A549 (cell line): ENCODE measurements at regions not wholly inside any gene's neighbourhood (a gene's known extent, or its start where the extent isn't known, plus 50 kb on each side); places are given as distances from the start of the nearest gene placed in this dataset.

ENCODE experiments used
- ATAC-seq, 2 experiments: fragments of 200-7000 bp in 1 of 2; fragments of >200 bp in 1 of 2; cut with Nextera tagmentation in 1 of 2; cut with Tn5 transposase in 1 of 2; 3 replicates each; pipeline versions ENCODE4 v1.8.0 to v1.9.1; 2018 to 2020; ENCODE audit warnings: mild to moderate bottlenecking in 1 of 2, moderate library complexity in 1 of 2
- CTCF ChIA-PET: fragments of 300-600 bp; sonication (Branson Sonifier 250); formaldehyde crosslinking; extraction: SDS; loops from one replicate; lab custom pipeline; 2021; ENCODE audit warnings: antibody characterized with exemption, inconsistent platforms; lab: Yijun Ruan, JAX
- POLR2A ChIA-PET: fragments of 350-600 bp; formaldehyde crosslinking; extraction: SDS; loops from one replicate; lab custom pipeline; 2021; ENCODE audit warnings: antibody characterized with exemption, inconsistent platforms; lab: Yijun Ruan, JAX
- DNase-seq, 2 experiments: peaks; one replicate each; pipeline versions ENCODE4 v3.0.0 to v3.0.0-alpha.2; 2011 to 2016; ENCODE audit warnings: low read depth in 1 of 2, low spot score in 1 of 2
- FAIRE-seq: peaks from 2 replicates; lab custom pipeline; 2011; peaks lifted over from hg19 to GRCh38; lab: Jason Lieb, UNC
- H3K27ac ChIP-seq, 2 experiments: fragments of >200 bp; sonication (Bioruptor Twin); formaldehyde crosslinking; 3 replicates each; pipeline ENCODE4 v1.5.1; 2016 to 2017
- H3K4me1 ChIP-seq: fragments of >200 bp; sonication (Bioruptor Twin); formaldehyde crosslinking; 3 replicates; pipeline ENCODE4 v1.6.1; 2016
- H3K4me2 ChIP-seq: fragments of >200 bp; sonication (Bioruptor Twin); formaldehyde crosslinking; 3 replicates; pipeline ENCODE4 v1.6.1; 2016
- H3K4me3 ChIP-seq: fragments of >200 bp; sonication (Bioruptor Twin); formaldehyde crosslinking; 3 replicates; pipeline ENCODE4 v1.5.1; 2016
- H3K9me3 ChIP-seq: fragments of >200 bp; sonication (Bioruptor Twin); formaldehyde crosslinking; 3 replicates; pipeline ENCODE4 v1.6.1; 2016
- ATOH8 ChIP-seq: fragments of 250-450 bp; sonication (Bioruptor Pico); IDR thresholded peaks from 2 replicates; pipeline ENCODE4 v1.5.0; 2020; ENCODE audit warnings: low read depth, mild to moderate bottlenecking, moderate library complexity
- BCL3 ChIP-seq: fragments of >200 bp; sonication (Bioruptor Twin); formaldehyde crosslinking; IDR thresholded peaks from 3 replicates; pipeline ENCODE4 v1.6.1; 2016
- CEBPB ChIP-seq, 2 experiments: fragments of >200 bp in 1 of 2; sonication (Bioruptor Twin) in 1 of 2; formaldehyde crosslinking in 1 of 2; IDR thresholded peaks; 2 replicates each; pipeline ENCODE4 v1.6.1; 2012 to 2016
- E2F6 ChIP-seq: IDR thresholded peaks from 2 replicates; pipeline ENCODE4 v1.6.1; 2012; ENCODE audit warnings: low read depth, borderline replicate concordance
- FOSL2 ChIP-seq, 2 experiments: fragments of 450-650 bp in 1 of 2; fragments of >200 bp in 1 of 2; sonication (Bioruptor Twin) in 1 of 2; formaldehyde crosslinking; IDR thresholded peaks; 2 replicates each; pipeline versions ENCODE4 v1.5.0 to v1.6.1; 2016 to 2020; ENCODE audit warnings: mild to moderate bottlenecking in 1 of 2, moderate library complexity in 1 of 2
- HES2 ChIP-seq: fragments of >200 bp; sonication (Bioruptor Twin); formaldehyde crosslinking; IDR thresholded peaks from 2 replicates; pipeline ENCODE4 v1.6.1; 2016
- HEYL ChIP-seq: fragments of 250-450 bp; sonication (Bioruptor Pico); IDR thresholded peaks from 2 replicates; pipeline ENCODE4 v1.8.0; 2021; ENCODE audit warnings: mild to moderate bottlenecking, moderate library complexity
- HOXA7 ChIP-seq: fragments of 250-450 bp; sonication (Bioruptor Pico); IDR thresholded peaks from 2 replicates; pipeline ENCODE4 v1.5.0; 2020; ENCODE audit warnings: mild to moderate bottlenecking, moderate library complexity
- HOXB5 ChIP-seq: fragments of 250-450 bp; sonication (Bioruptor Pico); IDR thresholded peaks from 2 replicates; pipeline ENCODE4 v1.5.0; 2020; ENCODE audit warnings: mild to moderate bottlenecking, moderate library complexity
- JUN ChIP-seq, 2 experiments: fragments of >200 bp; sonication (Bioruptor Twin); formaldehyde crosslinking; IDR thresholded peaks; 2 replicates in 1 of 2; 3 replicates in 1 of 2; pipeline ENCODE4 v1.6.1; 2016 to 2017
- KDM1A ChIP-seq: fragments of 200-600 bp; sonication (generic); IDR thresholded peaks from 2 replicates; pipeline ENCODE4 v1.6.1; 2016; ENCODE audit warnings: low read depth, mild to moderate bottlenecking
- MAFK ChIP-seq: fragments of 450-650 bp; IDR thresholded peaks from 2 replicates; pipeline ENCODE4 v1.6.1; 2014; ENCODE audit not compliant: partially characterized antibody
- NFE2L2 ChIP-seq: fragments of 150-350 bp; conservative IDR thresholded peaks from 2 replicates; pipeline ENCODE4 v1.6.1; 2014; ENCODE audit warnings: low read length
- NR3C1 ChIP-seq: fragments of >200 bp; sonication (Bioruptor Twin); formaldehyde crosslinking; IDR thresholded peaks from 3 replicates; pipeline ENCODE4 v1.6.1; 2017
- RNF2 ChIP-seq: fragments of 200-600 bp; sonication (generic); IDR thresholded peaks from 2 replicates; pipeline ENCODE4 v1.6.1; 2016; ENCODE audit warnings: low read depth, mild to moderate bottlenecking, antibody characterized with exemption, moderate library complexity, borderline replicate concordance
- TP53 ChIP-seq: fragments of 250-450 bp; sonication (Bioruptor Pico); IDR thresholded peaks from 2 replicates; pipeline ENCODE4 v1.5.0; 2021; ENCODE audit warnings: mild to moderate bottlenecking, moderate library complexity
- ZFP36 ChIP-seq: fragments of 450-650 bp; IDR thresholded peaks from 2 replicates; pipeline ENCODE4 v1.6.1; 2014; ENCODE audit warnings: borderline replicate concordance; ENCODE audit not compliant: partially characterized antibody
- ZSCAN20 ChIP-seq: fragments of 250-450 bp; sonication (Bioruptor Pico); IDR thresholded peaks from 2 replicates; pipeline ENCODE4 v1.8.0; 2022; ENCODE audit warnings: mild to moderate bottlenecking, moderate library complexity
- WGBS: methylation state at CpG from one replicate; pipeline ENCODE4 v1.1.6; 2017; ENCODE audit errors: missing lambda C conversion rate; 5-methylcytosine and 5-hydroxymethylcytosine counted together

GRCh38 chr11:69383372-69384250 lies 89.7 kb downstream of the MYEOV start:
- ChIA-PET POLR2A (no interaction called here), CTCF (interaction anchor here (0.8 to 1.1 kb wide), 3 partner anchors 91 to 282 kb away, joined by 3 to 5 read pairs (median 3); no protein-coding TSS in a partner anchor)
- ATAC-seq: no peak
- Histone ChIP-seq H3K4me2 (no peak overlapping the region), H3K4me1 (no peaks in the 10 kb centered on the region), H3K27ac (no peak overlapping the region), H3K9me3 (peaks cover 13% of the 10 kb centered on the region; the same call in 2 of the 3 replicates), H3K4me3 (no peak overlapping the region)
- DNase-seq: no peak
- 93% methylated on average over 13 of the region's 13 CpGs for WGBS
- no peak for TF ChIP-seq HOXB5 (CRISPR knock-in tag)
- no peak for TF ChIP-seq MAFK
- TF ChIP-seq KDM1A: no peak
- no peak for TF ChIP-seq ZSCAN20 (CRISPR knock-in tag)
- TF ChIP-seq HES2: no peak
- TF ChIP-seq ZFP36: no peak
- no peak for TF ChIP-seq JUN (IDR thresholded peaks at IDR 0.05)
- no peak for TF ChIP-seq TP53 (CRISPR knock-in tag)
- TF ChIP-seq HEYL: no peak
- TF ChIP-seq RNF2: no peak
- no peak for TF ChIP-seq ATOH8
- FAIRE-seq: no peak

GRCh38 chr11:69384251-69385143 lies 90.5 kb downstream of the MYEOV start:
- no peak for DNase-seq
- Histone ChIP-seq H3K9me3 (peaks cover 18% of the 10 kb centered on the region; the same call in 2 of the 3 replicates), H3K4me1 (no peaks in the 10 kb centered on the region), H3K27ac (no peak overlapping the region), H3K4me3 (no peak overlapping the region), H3K4me2 (no peak overlapping the region)
- ATAC-seq: no peak
- 87% methylated on average over 31 of the region's 31 CpGs for WGBS
- FAIRE-seq: no peak
- POLR2A ChIA-PET: no interaction called here
- CTCF ChIA-PET: interaction anchor here (0.5 to 1.6 kb wide), 2 partner anchors 8 to 32 kb away, joined by 3 to 5 read pairs; no protein-coding TSS in a partner anchor
- TF ChIP-seq FOSL2 (IDR thresholded peaks at IDR 0.05) (no peak), FOSL2 (CRISPR knock-in tag; IDR thresholded peaks at IDR 0.05) (no peak), MAFK (no peak), NFE2L2 (no peak), CEBPB (IDR thresholded peaks at IDR 0.05) (no peak), ZSCAN20 (CRISPR knock-in tag) (no peak), RNF2 (no peak), E2F6 (no peak), HOXB5 (CRISPR knock-in tag) (no peak), TP53 (CRISPR knock-in tag) (no peak), NR3C1 (no peak), HOXA7 (CRISPR knock-in tag) (no peak), BCL3 (no peak)
- TF ChIP-seq, all 56 proteins: peak for 0
